ENCODE measurements at regions not wholly inside any gene's neighbourhood (a gene's known extent, or its start where the extent isn't known, plus 50 kb on each side); places are given as distances from the start of the nearest gene placed in this dataset.

DNA sequence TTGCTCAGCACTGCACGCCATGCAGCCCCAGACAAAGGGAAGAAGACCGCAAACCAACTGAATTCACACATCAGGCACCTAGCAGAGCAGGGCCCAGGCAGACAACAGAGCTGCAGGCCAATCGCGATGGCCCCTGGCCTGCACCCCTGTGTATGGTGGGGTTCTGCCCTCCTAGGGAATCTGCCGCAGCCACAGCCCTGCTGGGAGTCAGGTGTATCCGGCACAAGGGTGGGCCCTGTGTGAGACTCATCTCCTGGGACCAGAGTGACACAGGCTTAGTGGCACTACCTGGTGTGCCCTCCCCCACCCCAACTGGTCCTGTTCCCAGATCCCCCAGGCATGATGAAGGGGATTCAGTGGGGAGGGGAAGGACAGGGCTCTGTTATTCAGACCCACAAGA lies 122.8 kb downstream of the ATPSCKMT start:
- no peak for TF ChIP-seq POLR2A (IDR thresholded peaks at IDR 0.05)
- TF ChIP-seq, protein P1, sequence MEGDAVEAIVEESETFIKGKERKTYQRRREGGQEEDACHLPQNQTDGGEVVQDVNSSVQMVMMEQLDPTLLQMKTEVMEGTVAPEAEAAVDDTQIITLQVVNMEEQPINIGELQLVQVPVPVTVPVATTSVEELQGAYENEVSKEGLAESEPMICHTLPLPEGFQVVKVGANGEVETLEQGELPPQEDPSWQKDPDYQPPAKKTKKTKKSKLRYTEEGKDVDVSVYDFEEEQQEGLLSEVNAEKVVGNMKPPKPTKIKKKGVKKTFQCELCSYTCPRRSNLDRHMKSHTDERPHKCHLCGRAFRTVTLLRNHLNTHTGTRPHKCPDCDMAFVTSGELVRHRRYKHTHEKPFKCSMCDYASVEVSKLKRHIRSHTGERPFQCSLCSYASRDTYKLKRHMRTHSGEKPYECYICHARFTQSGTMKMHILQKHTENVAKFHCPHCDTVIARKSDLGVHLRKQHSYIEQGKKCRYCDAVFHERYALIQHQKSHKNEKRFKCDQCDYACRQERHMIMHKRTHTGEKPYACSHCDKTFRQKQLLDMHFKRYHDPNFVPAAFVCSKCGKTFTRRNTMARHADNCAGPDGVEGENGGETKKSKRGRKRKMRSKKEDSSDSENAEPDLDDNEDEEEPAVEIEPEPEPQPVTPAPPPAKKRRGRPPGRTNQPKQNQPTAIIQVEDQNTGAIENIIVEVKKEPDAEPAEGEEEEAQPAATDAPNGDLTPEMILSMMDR (IDR thresholded peaks at IDR 0.05), result no peak
